PFSK-1 (cell line): ENCODE measurements at regions not wholly inside any gene's neighbourhood (a gene's known extent, or its start where the extent isn't known, plus 50 kb on each side); places are given as distances from the start of the nearest gene placed in this dataset.

Experiments
- POLR2AphosphoS5 ChIP-seq: IDR thresholded peaks from 2 replicates; pipeline ENCODE4 v1.6.1; 2012; ENCODE audit warnings: low read depth, mild to moderate bottlenecking, control low read depth, low read length, moderate library complexity
- TAF1 ChIP-seq: IDR thresholded peaks from 2 replicates; pipeline ENCODE4 v1.6.1; 2012; ENCODE audit warnings: low read length, control low read depth, borderline replicate concordance; ENCODE audit not compliant: insufficient read depth
- TF ChIP-seq, protein P1 (sequence below), 2 experiments: IDR thresholded peaks; 2 replicates each; pipeline versions ENCODE4 v1.6.1 to v1.8.0; 2011 to 2012; ENCODE audit warnings: low read depth in 2 of 2, low read length in 2 of 2, control low read depth in 1 of 2, inconsistent platforms in 1 of 2, mild to moderate bottlenecking in 1 of 2, moderate library complexity in 1 of 2; ENCODE audit not compliant: insufficient read depth in 1 of 2

GRCh38 chr16:86062271-86062965, 163.5 kb downstream of the IRF8 start:
- no peak for TF ChIP-seq TAF1
- TF ChIP-seq POLR2AphosphoS5, result no peak
- TF ChIP-seq, protein P1, sequence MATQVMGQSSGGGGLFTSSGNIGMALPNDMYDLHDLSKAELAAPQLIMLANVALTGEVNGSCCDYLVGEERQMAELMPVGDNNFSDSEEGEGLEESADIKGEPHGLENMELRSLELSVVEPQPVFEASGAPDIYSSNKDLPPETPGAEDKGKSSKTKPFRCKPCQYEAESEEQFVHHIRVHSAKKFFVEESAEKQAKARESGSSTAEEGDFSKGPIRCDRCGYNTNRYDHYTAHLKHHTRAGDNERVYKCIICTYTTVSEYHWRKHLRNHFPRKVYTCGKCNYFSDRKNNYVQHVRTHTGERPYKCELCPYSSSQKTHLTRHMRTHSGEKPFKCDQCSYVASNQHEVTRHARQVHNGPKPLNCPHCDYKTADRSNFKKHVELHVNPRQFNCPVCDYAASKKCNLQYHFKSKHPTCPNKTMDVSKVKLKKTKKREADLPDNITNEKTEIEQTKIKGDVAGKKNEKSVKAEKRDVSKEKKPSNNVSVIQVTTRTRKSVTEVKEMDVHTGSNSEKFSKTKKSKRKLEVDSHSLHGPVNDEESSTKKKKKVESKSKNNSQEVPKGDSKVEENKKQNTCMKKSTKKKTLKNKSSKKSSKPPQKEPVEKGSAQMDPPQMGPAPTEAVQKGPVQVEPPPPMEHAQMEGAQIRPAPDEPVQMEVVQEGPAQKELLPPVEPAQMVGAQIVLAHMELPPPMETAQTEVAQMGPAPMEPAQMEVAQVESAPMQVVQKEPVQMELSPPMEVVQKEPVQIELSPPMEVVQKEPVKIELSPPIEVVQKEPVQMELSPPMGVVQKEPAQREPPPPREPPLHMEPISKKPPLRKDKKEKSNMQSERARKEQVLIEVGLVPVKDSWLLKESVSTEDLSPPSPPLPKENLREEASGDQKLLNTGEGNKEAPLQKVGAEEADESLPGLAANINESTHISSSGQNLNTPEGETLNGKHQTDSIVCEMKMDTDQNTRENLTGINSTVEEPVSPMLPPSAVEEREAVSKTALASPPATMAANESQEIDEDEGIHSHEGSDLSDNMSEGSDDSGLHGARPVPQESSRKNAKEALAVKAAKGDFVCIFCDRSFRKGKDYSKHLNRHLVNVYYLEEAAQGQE (IDR thresholded peaks at IDR 0.05; ENCODE audit: insufficient read depth in 1 of 2, low read depth in 2 of 2, low read length in 2 of 2), result no peak
